HCT116 (cell line): ENCODE measurements at regions not wholly inside any gene's neighbourhood (a gene's known extent, or its start where the extent isn't known, plus 50 kb on each side); places are given as distances from the start of the nearest gene placed in this dataset.

Experiments used
- ATAC-seq: fragments of 200-7000 bp; cut with Tn5 transposase; 2 replicates; pipeline ENCODE4 v1.9.1; 2020; ENCODE audit warnings: mild to moderate bottlenecking, moderate library complexity
- BruUV-seq: library from RNA; stranded (reverse); fragments of 400-500 nt; replicated peaks from 2 replicates; lab custom pipeline; 2021; lab: Mats Ljungman, UMichigan
- CTCF ChIA-PET: fragments of 300-600 bp; sonication (Branson Sonifier 250); formaldehyde crosslinking; loops from one replicate; lab custom pipeline; 2021; ENCODE audit warnings: antibody characterized with exemption; lab: Charles Lee
- POLR2A ChIA-PET: fragments of 300-600, 350-600 bp; sonication (Branson Sonifier 250); formaldehyde crosslinking; loops from one replicate; lab custom pipeline; 2021; ENCODE audit warnings: antibody characterized with exemption; lab: Charles Lee
- RAD21 ChIA-PET, 2 experiments: fragments of 300-600 bp; sonication (Branson Sonifier 250); formaldehyde crosslinking; loops; one replicate each; lab custom pipeline; 2023; ENCODE audit warnings: low total read pairs in 2 of 2; ENCODE audit not compliant: uncharacterized antibody in 2 of 2, unreplicated experiment in 2 of 2, low non-redundant PET in 1 of 2; lab: Charles Lee
- DNase-seq: peaks from one replicate; pipeline ENCODE4 v3.0.0-alpha.2; 2010; ENCODE audit warnings: low read depth, low spot score
- H2AFZ ChIP-seq: fragments of 200-600 bp; shearing (Covaris generic), sonication (generic); 2 replicates; pipeline ENCODE4 v1.6.1; 2017; ENCODE audit warnings: low read depth, mixed run types, mixed read lengths, antibody characterized with exemption, low read length; ENCODE audit not compliant: poor library complexity, severe bottlenecking
- H3K27ac ChIP-seq: 2 replicates; pipeline ENCODE4 v1.5.1; 2012; ENCODE audit warnings: low read depth, low read length
- H3K27me3 ChIP-seq: fragments of 200-600 bp; sonication (generic); 2 replicates; pipeline ENCODE4 v1.6.1; 2016; ENCODE audit warnings: mixed run types, low read length, mixed read lengths; ENCODE audit not compliant: insufficient read depth
- H3K36me3 ChIP-seq, 2 experiments: fragments of 200-500 bp in 1 of 2; fragments of 200-600 bp in 1 of 2; sonication (Bioruptor generic) in 1 of 2; sonication (generic) in 1 of 2; 2 replicates each; pipeline versions ENCODE4 v1.5.1 to v1.6.1; 2014 to 2016; ENCODE audit warnings: low read length in 2 of 2, inconsistent platforms in 1 of 2, mixed read lengths in 1 of 2, mixed run types in 1 of 2; ENCODE audit not compliant: insufficient read depth in 2 of 2, control insufficient read depth in 1 of 2
- H3K4me1 ChIP-seq, 2 experiments: fragments of 200-600 bp in 1 of 2; sonication (generic) in 1 of 2; 2 replicates each; pipeline versions ENCODE4 v1.5.1 to v1.6.1; 2012 to 2017; ENCODE audit warnings: low read length in 2 of 2, inconsistent platforms in 1 of 2, mild to moderate bottlenecking in 1 of 2, mixed read lengths in 1 of 2, mixed run types in 1 of 2, moderate library complexity in 1 of 2; ENCODE audit not compliant: insufficient read depth in 2 of 2, control insufficient read depth in 1 of 2
- H3K4me2 ChIP-seq: fragments of 200-600 bp; sonication (generic); 2 replicates; pipeline ENCODE4 v1.6.1; 2017; ENCODE audit warnings: mixed run types, low read length, mixed read lengths
- H3K4me3 ChIP-seq, 2 experiments: fragments of 200-600 bp in 1 of 2; sonication (generic) in 1 of 2; replicated peaks in 1 of 2; 2 replicates each; pipeline ENCODE4 v1.5.1; 2011 to 2016; ENCODE audit warnings: low read length in 2 of 2, control low read depth in 1 of 2, low read depth in 1 of 2, mild to moderate bottlenecking in 1 of 2, mixed read lengths in 1 of 2, mixed run types in 1 of 2
- H3K79me2 ChIP-seq: fragments of 200-600 bp; sonication (generic); 2 replicates; pipeline ENCODE4 v1.6.1; 2017; ENCODE audit warnings: mild to moderate bottlenecking, mixed run types, low read length, moderate library complexity, mixed read lengths; ENCODE audit not compliant: insufficient read depth
- H3K9ac ChIP-seq: fragments of 200-600 bp; sonication (generic); 2 replicates; pipeline ENCODE4 v1.6.1; 2016; ENCODE audit warnings: low read length, mixed read lengths
- H3K9me2 ChIP-seq: fragments of 200-600 bp; sonication (generic), shearing (Covaris generic); 2 replicates; pipeline ENCODE4 v1.6.1; 2017; ENCODE audit warnings: mixed run types, mild to moderate bottlenecking, moderate library complexity; ENCODE audit not compliant: insufficient read depth
- H3K9me3 ChIP-seq, 2 experiments: fragments of 200-500 bp in 1 of 2; fragments of 200-600 bp in 1 of 2; sonication (Bioruptor generic) in 1 of 2; sonication (generic) in 1 of 2; 2 replicates each; pipeline ENCODE4 v1.6.1; 2014 to 2017; ENCODE audit warnings: low read length in 2 of 2, mixed read lengths in 2 of 2, inconsistent platforms in 1 of 2, low read depth in 1 of 2, mild to moderate bottlenecking in 1 of 2, mixed run types in 1 of 2, moderate library complexity in 1 of 2; ENCODE audit not compliant: control insufficient read depth in 1 of 2, insufficient read depth in 1 of 2
- H4K20me1 ChIP-seq: fragments of 200-600 bp; sonication (generic), shearing (Covaris generic); 2 replicates; pipeline ENCODE4 v1.6.1; 2017; ENCODE audit warnings: mixed run types, mild to moderate bottlenecking, moderate library complexity; ENCODE audit not compliant: insufficient read depth
- CBX3 ChIP-seq: IDR thresholded peaks from 2 replicates; pipeline ENCODE4 v1.6.1; 2012; ENCODE audit warnings: low read depth
- FOSL1 ChIP-seq: IDR thresholded peaks from 2 replicates; pipeline ENCODE4 v1.6.1; 2012; ENCODE audit warnings: low read depth
- JUND ChIP-seq: IDR thresholded peaks from 2 replicates; pipeline ENCODE4 v1.6.1; 2012
- MAX ChIP-seq: IDR thresholded peaks from 2 replicates; pipeline ENCODE4 v1.6.1; 2012
- POLR2AphosphoS5 ChIP-seq: IDR thresholded peaks from 2 replicates; pipeline ENCODE4 v1.6.1; 2011; ENCODE audit warnings: mild to moderate bottlenecking, low read depth, low read length, moderate library complexity
- RAD21 ChIP-seq: IDR thresholded peaks from 2 replicates; pipeline ENCODE4 v1.6.1; 2012; ENCODE audit warnings: low read depth, mild to moderate bottlenecking
- REST ChIP-seq: IDR thresholded peaks from 2 replicates; pipeline ENCODE4 v1.6.1; 2012; ENCODE audit warnings: low read depth
- SIN3A ChIP-seq: IDR thresholded peaks from 2 replicates; pipeline ENCODE4 v1.6.1; 2012; ENCODE audit warnings: low read depth
- SP1 ChIP-seq: IDR thresholded peaks from 2 replicates; pipeline ENCODE4 v1.6.1; 2012; ENCODE audit warnings: low read depth
- SRF ChIP-seq: IDR thresholded peaks from 2 replicates; pipeline ENCODE4 v1.6.1; 2012; ENCODE audit warnings: low read depth
- TCF7L2 ChIP-seq: IDR thresholded peaks from 2 replicates; pipeline ENCODE4 v1.7.0; 2011; ENCODE audit warnings: borderline replicate concordance, inconsistent platforms; ENCODE audit not compliant: insufficient read depth, insufficient read length; ENCODE audit errors: extremely low read depth
- ZFX ChIP-seq: fragments of 450-650 bp; IDR thresholded peaks from 2 replicates; pipeline ENCODE4 v1.6.1; 2017
- intact Hi-C: fragments of 100-400 bp; cut with micrococcal nuclease; formaldehyde crosslinking; loops from 2 replicates; pipeline ENCODE4 v1.10.0; 2022
- TF ChIP-seq, protein P1 (sequence below): IDR thresholded peaks from 2 replicates; pipeline ENCODE4 v1.6.1; 2011; ENCODE audit warnings: mild to moderate bottlenecking, low read length, moderate library complexity; ENCODE audit not compliant: insufficient replicate concordance; ENCODE audit errors: extremely low read depth

DNA sequence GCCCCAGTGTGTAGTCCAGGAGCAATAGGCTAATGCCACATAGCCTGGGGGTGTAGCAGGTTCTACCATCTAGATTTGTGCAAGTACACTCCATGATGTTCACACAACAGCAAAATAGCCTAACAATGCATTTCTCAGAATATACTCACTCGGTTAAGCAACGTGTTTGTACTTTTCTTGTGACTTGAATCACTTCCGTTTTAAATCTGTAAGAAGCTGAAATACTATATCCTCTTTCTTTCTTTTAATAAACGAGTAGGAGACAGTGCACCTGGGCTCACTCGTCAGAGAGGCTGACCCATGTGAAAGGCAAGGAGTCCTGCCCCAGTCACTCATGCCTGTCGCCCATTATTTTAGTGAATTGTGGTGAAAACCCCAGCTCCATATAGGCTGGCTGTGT, 201.6 kb downstream of the FOXA2 start:
- Histone ChIP-seq H3K36me3 (no peaks in the 10 kb centered on the region), H2AFZ (no peak overlapping the region), H3K4me3 (no peak overlapping the region), H3K4me2 (no peak overlapping the region), H3K9me2 (no peaks in the 10 kb centered on the region), H3K4me1 (peaks cover 7 to 28% of the 10 kb centered on the region in 2 experiments), H3K9ac (no peak overlapping the region), H3K27me3 (no peaks in the 10 kb centered on the region), H3K79me2 (no peaks in the 10 kb centered on the region), H3K9me3 (no peaks in the 10 kb centered on the region), H4K20me1 (no peaks in the 10 kb centered on the region), H3K27ac (no peak overlapping the region)
- TF ChIP-seq REST (no peak), ZFX (no peak)
- BruUV-seq = no TSS peak
- RAD21 ChIA-PET = interaction anchor here in 1 of 2 experiments (1.0 kb wide), 1 partner anchor 302 kb away, joined by 3 read pairs; no protein-coding TSS in a partner anchor
- intact Hi-C loops = no loop called here
- CTCF ChIA-PET = interaction anchor here (1.0 kb wide), 1 partner anchor 204 kb away, joined by 5 read pairs; no protein-coding TSS in a partner anchor
- POLR2A ChIA-PET = no interaction called here
- DNase-seq (no peak), ATAC-seq (no peak)

- CTCF ChIA-PET = interaction anchor here (1.0 kb wide), 1 partner anchor 205 kb away, joined by 5 read pairs; no protein-coding TSS in a partner anchor
- POLR2A ChIA-PET = no interaction called here
- intact Hi-C loops = no loop called here
- no peak overlapping the region for H3K9ac ChIP-seq
- H3K4me1 ChIP-seq = peaks cover 9 to 27% of the 10 kb centered on the region in 2 experiments
- no peak overlapping the region for H2AFZ ChIP-seq
- no peak for ATAC-seq
- no peak overlapping the region for H3K27ac ChIP-seq
- RAD21 ChIA-PET = interaction anchor here in 1 of 2 experiments (0.7 kb wide), 1 partner anchor 8 kb away, joined by 4 read pairs; no protein-coding TSS in a partner anchor
- H3K4me3 ChIP-seq = no peak overlapping the region
- no TSS peak for BruUV-seq
- DNase-seq = no peak
- no peaks in the 10 kb centered on the region for H3K9me3 ChIP-seq
- no peaks in the 10 kb centered on the region for H3K79me2 ChIP-seq
- H4K20me1 ChIP-seq = no peaks in the 10 kb centered on the region
- H3K27me3 ChIP-seq = no peaks in the 10 kb centered on the region
- no peak overlapping the region for H3K4me2 ChIP-seq
- no peaks in the 10 kb centered on the region for H3K36me3 ChIP-seq
- no peaks in the 10 kb centered on the region for H3K9me2 ChIP-seq
- TF ChIP-seq SIN3A = no peak
- no peak for TF ChIP-seq POLR2AphosphoS5
- no peak for TF ChIP-seq CBX3
- TF ChIP-seq SP1 = no peak
- no peak for TF ChIP-seq RAD21
- no peak for TF ChIP-seq TCF7L2
- no peak for TF ChIP-seq SRF
- no peak for TF ChIP-seq JUND
- TF ChIP-seq FOSL1 = no peak
- TF ChIP-seq MAX = no peak
- TF ChIP-seq, protein P1, sequence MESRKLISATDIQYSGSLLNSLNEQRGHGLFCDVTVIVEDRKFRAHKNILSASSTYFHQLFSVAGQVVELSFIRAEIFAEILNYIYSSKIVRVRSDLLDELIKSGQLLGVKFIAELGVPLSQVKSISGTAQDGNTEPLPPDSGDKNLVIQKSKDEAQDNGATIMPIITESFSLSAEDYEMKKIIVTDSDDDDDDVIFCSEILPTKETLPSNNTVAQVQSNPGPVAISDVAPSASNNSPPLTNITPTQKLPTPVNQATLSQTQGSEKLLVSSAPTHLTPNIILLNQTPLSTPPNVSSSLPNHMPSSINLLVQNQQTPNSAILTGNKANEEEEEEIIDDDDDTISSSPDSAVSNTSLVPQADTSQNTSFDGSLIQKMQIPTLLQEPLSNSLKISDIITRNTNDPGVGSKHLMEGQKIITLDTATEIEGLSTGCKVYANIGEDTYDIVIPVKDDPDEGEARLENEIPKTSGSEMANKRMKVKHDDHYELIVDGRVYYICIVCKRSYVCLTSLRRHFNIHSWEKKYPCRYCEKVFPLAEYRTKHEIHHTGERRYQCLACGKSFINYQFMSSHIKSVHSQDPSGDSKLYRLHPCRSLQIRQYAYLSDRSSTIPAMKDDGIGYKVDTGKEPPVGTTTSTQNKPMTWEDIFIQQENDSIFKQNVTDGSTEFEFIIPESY = no peak
- no peak for TF ChIP-seq ZFX
Observed at GRCh38 chr20:22381812-22382416, 202.5 kb downstream of the FOXA2 start.
